ENCODE measurements at regions not wholly inside any gene's neighbourhood (a gene's known extent, or its start where the extent isn't known, plus 50 kb on each side); places are given as distances from the start of the nearest gene placed in this dataset.

GRCh38 chr20:24199501-24199900 is 210.9 kb upstream of the GGTLC1 start:
- no peaks in the 10 kb centered on the region for H3K4me1 Mint-ChIP-seq
- intact Hi-C loops (cut with micrococcal nuclease): no loop called here
- Histone ChIP-seq H3K27ac (ENCODE audit: low read length) (no peak overlapping the region), H3K4me1 (ENCODE audit: control insufficient read depth, insufficient read depth, low read length) (no peaks in the 10 kb centered on the region), H3K36me3 (ENCODE audit: control insufficient read depth, insufficient read depth, low read length) (no peaks in the 10 kb centered on the region), H3K27me3 (ENCODE audit: control insufficient read depth, insufficient read depth, low read length) (no peaks in the 10 kb centered on the region), H3K9me3 (ENCODE audit: control insufficient read depth, insufficient read depth, low read length) (no peaks in the 10 kb centered on the region), H3K4me3 (ENCODE audit: low read length) (no peak overlapping the region)
- TF ChIP-seq CTCF (IDR thresholded peaks at IDR 0.05): no peak
- WGBS (ENCODE audit: insufficient coverage): 93% methylated on average over 6 of the region's 6 CpGs
- ATAC-seq (no peak), DNase-seq (no peak)
- no peaks in the 10 kb centered on the region for H3K36me3 Mint-ChIP-seq
- no peak overlapping the region for H3K4me3 Mint-ChIP-seq
- H3K27me3 Mint-ChIP-seq (ENCODE audit: low read depth in 2 of 2): peaks cover 0 to 2% of the 10 kb centered on the region in 2 donors
- no peaks in the 10 kb centered on the region for H3K9me3 Mint-ChIP-seq
- no peak overlapping the region for H3K27ac Mint-ChIP-seq

GRCh38 chr20:24194143-24194542 is 205.6 kb upstream of the GGTLC1 start:
- no peaks in the 10 kb centered on the region for H3K9me3 ChIP-seq (ENCODE audit: control insufficient read depth, insufficient read depth, low read length)
- H3K4me3 ChIP-seq (ENCODE audit: low read length): no peak overlapping the region
- no peaks in the 10 kb centered on the region for H3K27me3 ChIP-seq (ENCODE audit: control insufficient read depth, insufficient read depth, low read length)
- no peak overlapping the region for H3K27ac ChIP-seq (ENCODE audit: low read length)
- H3K9me3 Mint-ChIP-seq: peaks cover 2 to 3% of the 10 kb centered on the region in 2 donors
- no peak for DNase-seq
- no peaks in the 10 kb centered on the region for H3K4me1 ChIP-seq (ENCODE audit: control insufficient read depth, insufficient read depth, low read length)
- no peak for TF ChIP-seq CTCF (IDR thresholded peaks at IDR 0.05)
- no peaks in the 10 kb centered on the region for H3K36me3 Mint-ChIP-seq
- whole genome bisulfite sequencing (ENCODE audit: insufficient coverage): 89% methylated on average over 3 of the region's 3 CpGs
- intact Hi-C loops (cut with micrococcal nuclease): no loop called here
- no peak for ATAC-seq
- H3K36me3 ChIP-seq (ENCODE audit: control insufficient read depth, insufficient read depth, low read length): no peaks in the 10 kb centered on the region
- no peaks in the 10 kb centered on the region for H3K4me1 Mint-ChIP-seq
- no peak overlapping the region for H3K27ac Mint-ChIP-seq
- H3K4me3 Mint-ChIP-seq: no peak overlapping the region
- H3K27me3 Mint-ChIP-seq (ENCODE audit: low read depth in 2 of 2): no peaks in the 10 kb centered on the region

- Mint-ChIP-seq H3K27me3 (ENCODE audit: low read depth in 2 of 2) (no peaks in the 10 kb centered on the region), H3K4me1 (no peaks in the 10 kb centered on the region), H3K36me3 (no peaks in the 10 kb centered on the region), H3K9me3 (peaks cover 2 to 3% of the 10 kb centered on the region in 2 donors), H3K27ac (no peak overlapping the region), H3K4me3 (no peak overlapping the region)
- Histone ChIP-seq H3K4me1 (ENCODE audit: control insufficient read depth, insufficient read depth, low read length) (no peaks in the 10 kb centered on the region), H3K9me3 (ENCODE audit: control insufficient read depth, insufficient read depth, low read length) (no peaks in the 10 kb centered on the region), H3K36me3 (ENCODE audit: control insufficient read depth, insufficient read depth, low read length) (no peaks in the 10 kb centered on the region), H3K27ac (ENCODE audit: low read length) (no peak overlapping the region), H3K4me3 (ENCODE audit: low read length) (no peak overlapping the region), H3K27me3 (ENCODE audit: control insufficient read depth, insufficient read depth, low read length) (no peaks in the 10 kb centered on the region)
- DNase-seq (no peak), ATAC-seq (no peak)
- no CpG with 5 or more reads among the region's 1 CpG for WGBS (ENCODE audit: insufficient coverage)
- TF ChIP-seq CTCF (IDR thresholded peaks at IDR 0.05): no peak
- intact Hi-C loops (cut with micrococcal nuclease): no loop called here
Observed at GRCh38 chr20:24190905-24191304, 202.3 kb upstream of the GGTLC1 start.

- ATAC-seq (no peak), DNase-seq (no peak)
- peaks cover under 1% of the 10 kb centered on the region for H3K36me3 Mint-ChIP-seq
- peaks cover 6 to 18% of the 10 kb centered on the region in 2 donors for H3K27me3 Mint-ChIP-seq (ENCODE audit: low read depth in 2 of 2)
- H3K4me3 ChIP-seq (ENCODE audit: low read length): no peak overlapping the region
- peaks cover 2 to 3% of the 10 kb centered on the region in 2 donors for H3K9me3 Mint-ChIP-seq
- H3K9me3 ChIP-seq (ENCODE audit: control insufficient read depth, insufficient read depth, low read length): no peaks in the 10 kb centered on the region
- H3K36me3 ChIP-seq (ENCODE audit: control insufficient read depth, insufficient read depth, low read length): no peaks in the 10 kb centered on the region
- no peak overlapping the region for H3K4me3 Mint-ChIP-seq
- intact Hi-C loops (cut with micrococcal nuclease): no loop called here
- no peaks in the 10 kb centered on the region for H3K4me1 Mint-ChIP-seq
- H3K4me1 ChIP-seq (ENCODE audit: control insufficient read depth, insufficient read depth, low read length): no peaks in the 10 kb centered on the region
- peaks cover 3% of the 10 kb centered on the region for H3K27me3 ChIP-seq (ENCODE audit: control insufficient read depth, insufficient read depth, low read length)
- H3K27ac ChIP-seq (ENCODE audit: low read length): no peak overlapping the region
- TF ChIP-seq CTCF (IDR thresholded peaks at IDR 0.05): no peak
- H3K27ac Mint-ChIP-seq: no peak overlapping the region
Observed at GRCh38 chr20:24185791-24186190, 197.2 kb upstream of the GGTLC1 start.
